ENCODE measurements at regions not wholly inside any gene's neighbourhood (a gene's known extent, or its start where the extent isn't known, plus 50 kb on each side); places are given as distances from the start of the nearest gene placed in this dataset.

- no peak for TF ChIP-seq CTCF (conservative IDR thresholded peaks at IDR 0.05; ENCODE audit: low read length)
- TF ChIP-seq EZH2phosphoT487 (IDR thresholded peaks at IDR 0.05; ENCODE audit: borderline replicate concordance) = no peak
These were observed 223.7 kb downstream of the QDPR start for GRCh38 chr4:17288151-17288550.

All from Loucy (cell line).